ENCODE measurements at regions not wholly inside any gene's neighbourhood (a gene's known extent, or its start where the extent isn't known, plus 50 kb on each side); places are given as distances from the start of the nearest gene placed in this dataset.
"Not testable (repeated sequence)": the region's sequence is repeated elsewhere in the genome, so short reads cannot be mapped to it uniquely, and the experiment has no call there.

GRCh38 chr13:73532987-73533510, 474.2 kb downstream of the KLF5 start:
- Histone ChIP-seq H3K4me3 (ENCODE audit: low read length) (no peak overlapping the region), H3K27me3 (ENCODE audit: control insufficient read depth, insufficient read depth, low read length) (no peaks in the 10 kb centered on the region), H3K9ac (ENCODE audit: low read length) (no peak overlapping the region), H3K9me3 (ENCODE audit: control insufficient read depth, low read depth, low read length) (no peaks in the 10 kb centered on the region), H3K36me3 (ENCODE audit: control insufficient read depth, low read depth, low read length) (no peaks in the 10 kb centered on the region), H3K4me1 (ENCODE audit: control insufficient read depth, low read depth, low read length) (no peaks in the 10 kb centered on the region), H3K27ac (ENCODE audit: low read length) (no peak overlapping the region)

DNA sequence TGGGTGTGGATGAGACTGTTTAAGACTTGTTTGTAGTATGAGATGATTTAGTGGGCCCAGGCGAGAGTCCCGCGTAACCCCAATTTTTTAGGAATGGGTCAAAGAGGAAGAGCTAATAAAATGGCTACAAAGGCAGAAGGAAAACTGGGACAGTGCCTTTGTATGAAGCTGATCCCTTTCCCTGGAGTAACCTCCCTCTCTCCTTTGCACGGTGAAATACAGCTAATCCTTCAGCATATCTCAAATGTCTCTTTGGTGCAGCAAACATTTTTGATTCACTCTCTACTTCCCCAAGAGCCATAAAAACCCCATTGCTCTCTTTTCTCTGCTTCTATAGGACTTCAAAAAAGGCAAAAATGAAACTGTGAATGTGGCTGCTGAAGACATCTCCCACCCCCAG, 473.8 kb downstream of the KLF5 start:
- H3K4me3 ChIP-seq (ENCODE audit: low read length), result no peak overlapping the region

DNA sequence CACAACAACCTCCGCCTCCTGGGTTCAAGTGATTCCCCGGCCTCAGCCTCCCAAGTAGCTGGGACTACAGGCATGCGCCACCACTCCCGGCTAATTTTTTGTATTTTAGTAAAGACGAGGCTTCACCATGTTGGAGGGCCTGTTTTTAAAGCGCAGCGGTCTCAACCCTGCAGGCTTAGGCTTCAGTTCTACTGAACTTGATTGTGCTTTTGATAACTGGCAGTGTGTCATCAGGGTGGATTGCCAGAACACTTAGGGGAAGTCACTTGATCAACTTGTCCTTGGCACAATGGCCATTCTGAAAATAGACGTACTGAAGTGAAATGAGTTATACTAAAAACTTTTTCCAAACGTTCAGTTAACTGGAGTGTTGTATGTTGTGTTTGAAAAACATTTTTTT, 472.2 kb downstream of the KLF5 start:
- Histone ChIP-seq H3K4me3 (ENCODE audit: low read length) (no peak overlapping the region), H3K9me3 (ENCODE audit: control insufficient read depth, low read depth, low read length) (no peaks in the 10 kb centered on the region), H3K27me3 (ENCODE audit: control insufficient read depth, insufficient read depth, low read length) (no peaks in the 10 kb centered on the region), H3K4me1 (ENCODE audit: control insufficient read depth, low read depth, low read length) (no peaks in the 10 kb centered on the region), H3K36me3 (ENCODE audit: control insufficient read depth, low read depth, low read length) (no peaks in the 10 kb centered on the region), H3K27ac (ENCODE audit: low read length) (no peak overlapping the region), H3K9ac (ENCODE audit: low read length) (no peak overlapping the region)

More for the DNA sequence above, 473.8 kb downstream of the KLF5 start:
- H3K9ac ChIP-seq (ENCODE audit: low read length), result no peak overlapping the region
- H3K4me1 ChIP-seq (ENCODE audit: control insufficient read depth, low read depth, low read length), result no peaks in the 10 kb centered on the region
- H3K27me3 ChIP-seq (ENCODE audit: control insufficient read depth, insufficient read depth, low read length), result no peaks in the 10 kb centered on the region
- no peaks in the 10 kb centered on the region for H3K36me3 ChIP-seq (ENCODE audit: control insufficient read depth, low read depth, low read length)
- H3K9me3 ChIP-seq (ENCODE audit: control insufficient read depth, low read depth, low read length), result no peaks in the 10 kb centered on the region
- no peak overlapping the region for H3K27ac ChIP-seq (ENCODE audit: low read length)

- H3K9me3 ChIP-seq (ENCODE audit: control insufficient read depth, low read depth, low read length), result no peaks in the 10 kb centered on the region
- no peaks in the 10 kb centered on the region for H3K36me3 ChIP-seq (ENCODE audit: control insufficient read depth, low read depth, low read length)
- no peaks in the 10 kb centered on the region for H3K4me1 ChIP-seq (ENCODE audit: control insufficient read depth, low read depth, low read length)
- H3K4me3 ChIP-seq (ENCODE audit: low read length), result no peak overlapping the region
- no peak overlapping the region for H3K9ac ChIP-seq (ENCODE audit: low read length)
- H3K27ac ChIP-seq (ENCODE audit: low read length), result no peak overlapping the region
- no peaks in the 10 kb centered on the region for H3K27me3 ChIP-seq (ENCODE audit: control insufficient read depth, insufficient read depth, low read length)
These were observed 464.1 kb downstream of the KLF5 start for GRCh38 chr13:73522937-73523336.

DNA sequence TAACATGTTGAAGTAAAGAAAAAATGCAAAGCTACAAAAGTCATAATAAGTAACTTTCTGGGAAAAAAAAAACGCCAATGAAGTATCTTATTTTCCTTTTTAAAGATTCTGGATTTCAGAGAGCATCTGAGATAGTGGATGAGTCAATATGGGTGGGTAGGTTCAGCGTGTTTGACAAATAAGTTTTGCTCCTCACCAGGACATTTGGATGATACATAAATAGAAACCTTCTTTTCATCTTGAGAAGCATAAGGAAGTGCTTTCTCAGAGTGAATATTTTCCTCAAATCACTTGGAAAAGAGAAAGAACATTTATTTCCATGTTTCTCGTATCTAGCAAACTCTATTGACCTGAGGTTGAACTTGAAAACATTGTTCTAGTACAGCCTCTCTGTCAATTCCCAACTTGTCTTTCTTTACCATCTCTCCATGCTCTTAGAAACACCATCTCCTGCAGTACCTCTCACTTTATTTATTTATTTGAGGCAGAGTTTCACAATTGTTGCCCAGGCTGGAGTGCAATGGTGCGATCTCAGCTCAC, 463.2 kb downstream of the KLF5 start:
- Histone ChIP-seq H3K4me1 (ENCODE audit: control insufficient read depth, low read depth, low read length) (peaks cover 4% of the 10 kb centered on the region), H3K27me3 (ENCODE audit: control insufficient read depth, insufficient read depth, low read length) (no peaks in the 10 kb centered on the region), H3K9ac (ENCODE audit: low read length) (no peak overlapping the region), H3K27ac (ENCODE audit: low read length) (no peak overlapping the region), H3K9me3 (ENCODE audit: control insufficient read depth, low read depth, low read length) (no peaks in the 10 kb centered on the region), H3K4me3 (ENCODE audit: low read length) (no peak overlapping the region), H3K36me3 (ENCODE audit: control insufficient read depth, low read depth, low read length) (no peaks in the 10 kb centered on the region)

GRCh38 chr13:73521290-73521624, 462.5 kb downstream of the KLF5 start:
- Histone ChIP-seq H3K9me3 (ENCODE audit: control insufficient read depth, low read depth, low read length) (no peaks in the 10 kb centered on the region), H3K4me3 (ENCODE audit: low read length) (no peak overlapping the region), H3K27me3 (ENCODE audit: control insufficient read depth, insufficient read depth, low read length) (no peaks in the 10 kb centered on the region), H3K27ac (ENCODE audit: low read length) (no peak overlapping the region), H3K4me1 (ENCODE audit: control insufficient read depth, low read depth, low read length) (peaks cover 8% of the 10 kb centered on the region), H3K9ac (ENCODE audit: low read length) (no peak overlapping the region), H3K36me3 (ENCODE audit: control insufficient read depth, low read depth, low read length) (no peaks in the 10 kb centered on the region)

- no peaks in the 10 kb centered on the region for H3K27me3 ChIP-seq (ENCODE audit: control insufficient read depth, insufficient read depth, low read length)
- H3K9ac ChIP-seq (ENCODE audit: low read length), result no peak overlapping the region
- H3K9me3 ChIP-seq (ENCODE audit: control insufficient read depth, low read depth, low read length), result no peaks in the 10 kb centered on the region
- peaks cover 8% of the 10 kb centered on the region for H3K4me1 ChIP-seq (ENCODE audit: control insufficient read depth, low read depth, low read length)
- no peak overlapping the region for H3K4me3 ChIP-seq (ENCODE audit: low read length)
- no peaks in the 10 kb centered on the region for H3K36me3 ChIP-seq (ENCODE audit: control insufficient read depth, low read depth, low read length)
- H3K27ac ChIP-seq (ENCODE audit: low read length), result no peak overlapping the region
These were observed 461.9 kb downstream of the KLF5 start for GRCh38 chr13:73520566-73521289.

GRCh38 chr13:73520135-73520534, 461.3 kb downstream of the KLF5 start:
- H3K9me3 ChIP-seq (ENCODE audit: control insufficient read depth, low read depth, low read length); H3K27ac ChIP-seq (ENCODE audit: low read length); H3K4me1 ChIP-seq (ENCODE audit: control insufficient read depth, low read depth, low read length); H3K36me3 ChIP-seq (ENCODE audit: control insufficient read depth, low read depth, low read length); H3K27me3 ChIP-seq (ENCODE audit: control insufficient read depth, insufficient read depth, low read length); H3K9ac ChIP-seq (ENCODE audit: low read length); H3K4me3 ChIP-seq (ENCODE audit: low read length): not testable (repeated sequence)

DNA sequence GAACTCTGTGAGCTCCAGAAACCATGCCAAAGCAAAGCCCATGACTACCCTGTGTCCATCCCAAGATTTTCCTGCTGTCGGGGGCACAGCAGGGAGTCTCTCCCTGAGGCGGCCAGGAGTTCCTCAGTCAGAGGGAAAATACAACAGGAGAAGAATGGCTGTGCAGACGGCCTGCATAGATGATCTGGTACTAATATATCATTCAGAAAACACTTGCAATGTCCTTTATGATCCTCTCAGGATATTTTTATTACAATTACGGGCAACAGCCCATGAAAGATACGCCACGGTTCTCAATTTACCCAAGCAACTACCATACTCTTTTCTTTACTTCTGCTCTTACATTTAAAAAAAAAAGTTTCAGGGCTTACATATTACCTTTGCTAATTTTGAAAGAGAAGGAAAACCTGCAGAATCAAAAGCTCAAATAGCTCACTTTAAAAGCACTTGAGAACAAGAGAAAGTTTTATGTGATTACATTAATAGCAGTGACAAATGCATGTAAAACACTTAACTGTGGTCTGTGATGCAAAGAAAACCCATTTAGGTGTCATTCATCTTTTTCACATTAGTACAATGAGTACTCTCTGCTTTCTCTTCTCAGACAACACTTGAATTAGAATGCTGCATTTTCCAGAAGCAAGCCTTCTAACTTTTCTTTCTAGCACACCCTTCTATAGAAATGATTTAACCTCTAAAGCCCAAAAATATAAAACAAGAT, 460.8 kb downstream of the KLF5 start:
- H3K27me3 ChIP-seq (ENCODE audit: control insufficient read depth, insufficient read depth, low read length), result no peaks in the 10 kb centered on the region
- no peak overlapping the region for H3K4me3 ChIP-seq (ENCODE audit: low read length)
- H3K27ac ChIP-seq (ENCODE audit: low read length), result no peak overlapping the region
- H3K9me3 ChIP-seq (ENCODE audit: control insufficient read depth, low read depth, low read length), result no peaks in the 10 kb centered on the region
- H3K36me3 ChIP-seq (ENCODE audit: control insufficient read depth, low read depth, low read length), result no peaks in the 10 kb centered on the region
- peaks cover 8% of the 10 kb centered on the region for H3K4me1 ChIP-seq (ENCODE audit: control insufficient read depth, low read depth, low read length)
- H3K9ac ChIP-seq (ENCODE audit: low read length), result no peak overlapping the region

DNA sequence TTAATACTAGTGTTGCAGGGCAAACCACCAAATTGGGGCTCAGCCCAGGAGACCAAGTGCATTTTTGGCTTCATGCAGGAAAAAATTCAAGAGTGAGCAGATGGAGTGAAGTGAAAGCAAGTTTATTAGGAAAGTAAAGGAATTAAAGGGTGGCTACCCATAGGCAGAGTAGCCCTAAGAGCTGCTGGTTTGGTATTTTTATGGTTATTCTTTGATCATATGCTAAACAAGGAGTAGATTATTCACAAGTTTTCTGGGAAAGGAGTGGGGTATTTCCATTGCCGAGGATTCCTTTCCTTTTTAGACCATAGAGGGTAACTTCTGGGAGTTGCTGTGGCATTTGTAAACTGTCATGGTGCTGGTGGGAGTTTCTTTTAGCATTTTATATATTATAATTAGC, 459.0 kb downstream of the KLF5 start:
- peaks cover 8% of the 10 kb centered on the region for H3K4me1 ChIP-seq (ENCODE audit: control insufficient read depth, low read depth, low read length)
- no peaks in the 10 kb centered on the region for H3K9me3 ChIP-seq (ENCODE audit: control insufficient read depth, low read depth, low read length)
- H3K36me3 ChIP-seq (ENCODE audit: control insufficient read depth, low read depth, low read length), result no peaks in the 10 kb centered on the region
- H3K9ac ChIP-seq (ENCODE audit: low read length), result no peak overlapping the region
- H3K4me3 ChIP-seq (ENCODE audit: low read length), result no peak overlapping the region
- no peak overlapping the region for H3K27ac ChIP-seq (ENCODE audit: low read length)
- H3K27me3 ChIP-seq (ENCODE audit: control insufficient read depth, insufficient read depth, low read length), result no peaks in the 10 kb centered on the region

- H3K36me3 ChIP-seq (ENCODE audit: control insufficient read depth, low read depth, low read length), result no peaks in the 10 kb centered on the region
- no peaks in the 10 kb centered on the region for H3K27me3 ChIP-seq (ENCODE audit: control insufficient read depth, insufficient read depth, low read length)
- peaks cover 8% of the 10 kb centered on the region for H3K4me1 ChIP-seq (ENCODE audit: control insufficient read depth, low read depth, low read length)
- H3K9ac ChIP-seq (ENCODE audit: low read length), result no peak overlapping the region
- H3K4me3 ChIP-seq (ENCODE audit: low read length), result no peak overlapping the region
- H3K9me3 ChIP-seq (ENCODE audit: control insufficient read depth, low read depth, low read length), result no peaks in the 10 kb centered on the region
- no peak overlapping the region for H3K27ac ChIP-seq (ENCODE audit: low read length)
These were observed 457.9 kb downstream of the KLF5 start for GRCh38 chr13:73516731-73517130.

GRCh38 chr13:73514208-73514607, 455.4 kb downstream of the KLF5 start:
- no peaks in the 10 kb centered on the region for H3K9me3 ChIP-seq (ENCODE audit: control insufficient read depth, low read depth, low read length)
- no peak overlapping the region for H3K27ac ChIP-seq (ENCODE audit: low read length)
- H3K36me3 ChIP-seq (ENCODE audit: control insufficient read depth, low read depth, low read length), result no peaks in the 10 kb centered on the region
- H3K4me1 ChIP-seq (ENCODE audit: control insufficient read depth, low read depth, low read length), result peaks cover 8% of the 10 kb centered on the region
- no peak overlapping the region for H3K4me3 ChIP-seq (ENCODE audit: low read length)
- no peak overlapping the region for H3K9ac ChIP-seq (ENCODE audit: low read length)
- no peaks in the 10 kb centered on the region for H3K27me3 ChIP-seq (ENCODE audit: control insufficient read depth, insufficient read depth, low read length)

Measured in iPS-18a (cell line).